Prostate gland (tissue), 2 donors: ENCODE measurements at regions not wholly inside any gene's neighbourhood (a gene's known extent, or its start where the extent isn't known, plus 50 kb on each side); places are given as distances from the start of the nearest gene placed in this dataset.

ENCODE experiments used
- DNase-seq: peaks from one replicate; pipeline ENCODE4 v3.0.0-alpha.2; 2019; ENCODE audit warnings: low spot score
- H3K27ac ChIP-seq, 2 donors: fragments of 200-600 bp; sonication (generic); 2 replicates each; pipeline ENCODE4 v1.5.1; 2017 to 2019
- H3K27me3 ChIP-seq: fragments of 200-600 bp; sonication (generic); replicated peaks from 2 replicates; pipeline ENCODE4 v1.5.1; 2019; ENCODE audit not compliant: insufficient read depth
- H3K36me3 ChIP-seq, 2 donors: fragments of 200-600 bp; sonication (generic); 1 replicate in 1 of 2; 2 replicates in 1 of 2; pipeline versions ENCODE4 v1.5.1 to v1.8.1; 2017 to 2019
- H3K4me1 ChIP-seq: fragments of 200-600 bp; sonication (generic); replicated peaks from 2 replicates; pipeline ENCODE4 v1.5.1; 2019
- H3K4me3 ChIP-seq, 2 donors: fragments of 200-600 bp; sonication (generic); 2 replicates each; pipeline ENCODE4 v1.5.1; 2017 to 2019
- H3K9me3 ChIP-seq: fragments of 200-600 bp; sonication (generic); 2 replicates; pipeline ENCODE4 v1.5.1; 2017
- POLR2A ChIP-seq: fragments of 450-650 bp; IDR thresholded peaks from one replicate; pipeline ENCODE4 v1.6.1; 2016; ENCODE audit warnings: antibody characterized with exemption, mild to moderate bottlenecking
- POLR2AphosphoS5 ChIP-seq: sonication (generic); formaldehyde crosslinking; IDR thresholded peaks from one replicate; pipeline ENCODE4 v1.6.1; 2017; ENCODE audit warnings: antibody characterized with exemption
- WGBS: methylation state at CpG from one replicate; pipeline ENCODE4 v1.1.5; 2018; 5-methylcytosine and 5-hydroxymethylcytosine counted together
- intact Hi-C: fragments of 100-400 bp; cut with DNase I; formaldehyde crosslinking; loops from one replicate; pipeline ENCODE4 v1.14.2; 2022
- TF ChIP-seq, protein P1 (sequence below), 4 experiments: fragments of 200-600 bp in 2 of 4; fragments of 450-650 bp in 2 of 4; sonication (generic) in 2 of 4; IDR thresholded peaks; 1 replicate in 3 of 4; 2 replicates in 1 of 4; pipeline ENCODE4 v1.5.1; 2016 to 2019; ENCODE audit warnings: antibody characterized with exemption in 4 of 4, mild to moderate bottlenecking in 2 of 4, moderate library complexity in 2 of 4

DNA sequence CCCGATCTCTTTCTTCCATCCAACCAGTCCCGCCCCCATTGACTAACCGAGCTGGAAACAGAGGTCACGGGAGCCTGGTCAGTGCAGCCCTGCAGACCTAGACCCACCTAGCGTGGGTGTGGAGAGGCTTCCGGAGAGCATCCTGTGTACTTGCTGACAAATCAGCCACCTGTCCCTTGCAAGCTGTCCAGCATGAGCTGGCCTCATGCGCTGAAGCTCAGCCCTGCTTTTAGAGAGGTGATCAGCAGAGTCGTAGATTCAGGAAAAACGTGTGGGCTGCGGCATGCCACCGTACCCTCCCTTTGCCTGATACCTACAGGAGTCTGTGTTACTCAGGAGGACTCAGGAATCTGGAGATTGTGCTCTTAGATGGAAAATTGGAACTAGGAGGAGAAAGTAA is 80.3 kb upstream of the UQCRFS1 start:
- no peaks in the 10 kb centered on the region for H3K4me1 ChIP-seq
- H3K36me3 ChIP-seq: no peaks in the 10 kb centered on the region
- no peak overlapping the region for H3K27ac ChIP-seq
- no peak overlapping the region for H3K4me3 ChIP-seq
- 68% methylated on average over 11 of the region's 11 CpGs for WGBS
- intact Hi-C loops: no loop called here
- TF ChIP-seq POLR2A (no peak), POLR2AphosphoS5 (no peak)
- TF ChIP-seq, protein P1, sequence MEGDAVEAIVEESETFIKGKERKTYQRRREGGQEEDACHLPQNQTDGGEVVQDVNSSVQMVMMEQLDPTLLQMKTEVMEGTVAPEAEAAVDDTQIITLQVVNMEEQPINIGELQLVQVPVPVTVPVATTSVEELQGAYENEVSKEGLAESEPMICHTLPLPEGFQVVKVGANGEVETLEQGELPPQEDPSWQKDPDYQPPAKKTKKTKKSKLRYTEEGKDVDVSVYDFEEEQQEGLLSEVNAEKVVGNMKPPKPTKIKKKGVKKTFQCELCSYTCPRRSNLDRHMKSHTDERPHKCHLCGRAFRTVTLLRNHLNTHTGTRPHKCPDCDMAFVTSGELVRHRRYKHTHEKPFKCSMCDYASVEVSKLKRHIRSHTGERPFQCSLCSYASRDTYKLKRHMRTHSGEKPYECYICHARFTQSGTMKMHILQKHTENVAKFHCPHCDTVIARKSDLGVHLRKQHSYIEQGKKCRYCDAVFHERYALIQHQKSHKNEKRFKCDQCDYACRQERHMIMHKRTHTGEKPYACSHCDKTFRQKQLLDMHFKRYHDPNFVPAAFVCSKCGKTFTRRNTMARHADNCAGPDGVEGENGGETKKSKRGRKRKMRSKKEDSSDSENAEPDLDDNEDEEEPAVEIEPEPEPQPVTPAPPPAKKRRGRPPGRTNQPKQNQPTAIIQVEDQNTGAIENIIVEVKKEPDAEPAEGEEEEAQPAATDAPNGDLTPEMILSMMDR (IDR thresholded peaks at IDR 0.05): no peak
- H3K9me3 ChIP-seq: no peaks in the 10 kb centered on the region
- DNase-seq: no peak
- H3K27me3 ChIP-seq: no peaks in the 10 kb centered on the region

- Histone ChIP-seq H3K27me3 (no peaks in the 10 kb centered on the region), H3K27ac (no peak overlapping the region), H3K9me3 (no peaks in the 10 kb centered on the region), H3K4me3 (no peak overlapping the region), H3K36me3 (no peaks in the 10 kb centered on the region), H3K4me1 (no peaks in the 10 kb centered on the region)
- 78% methylated on average over 7 of the region's 7 CpGs for WGBS
- TF ChIP-seq POLR2A (no peak), POLR2AphosphoS5 (no peak)
- TF ChIP-seq, protein P1 (IDR thresholded peaks at IDR 0.05): no peak
- intact Hi-C loops: no loop called here
- no peak for DNase-seq
Measured at GRCh38 chr19:29293736-29294342, 80.9 kb upstream of the UQCRFS1 start.

DNA sequence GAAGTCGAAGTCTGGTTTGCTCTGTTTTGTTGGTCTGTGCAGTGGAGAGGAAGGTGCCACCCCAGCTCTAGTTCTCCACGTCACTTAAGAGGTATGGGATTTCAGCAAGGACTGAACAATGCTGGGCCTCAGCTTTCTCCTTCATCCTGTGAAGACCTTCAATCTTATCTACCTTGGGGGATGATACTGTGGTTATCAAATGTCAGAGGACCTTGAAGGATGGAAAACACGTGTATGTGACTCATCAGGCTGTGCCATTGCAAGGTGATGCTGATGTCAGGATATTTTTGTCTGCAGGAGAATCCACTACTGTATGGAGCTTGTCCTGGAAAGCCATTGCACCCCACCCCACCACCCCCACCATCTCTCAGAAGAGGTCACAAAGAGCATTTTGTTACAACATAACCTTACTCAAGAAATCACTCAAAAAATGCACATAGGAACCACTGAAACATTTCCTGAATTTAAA is 81.4 kb upstream of the UQCRFS1 start:
- no peak overlapping the region for H3K4me3 ChIP-seq
- WGBS: 69% methylated on average over 3 of the region's 3 CpGs
- no peak overlapping the region for H3K27ac ChIP-seq
- H3K9me3 ChIP-seq: no peaks in the 10 kb centered on the region
- DNase-seq: no peak
- H3K36me3 ChIP-seq: no peaks in the 10 kb centered on the region
- H3K4me1 ChIP-seq: no peaks in the 10 kb centered on the region
- intact Hi-C loops: no loop called here
- H3K27me3 ChIP-seq: no peaks in the 10 kb centered on the region
- TF ChIP-seq POLR2A (no peak), POLR2AphosphoS5 (no peak)
- TF ChIP-seq, protein P1 (IDR thresholded peaks at IDR 0.05): no peak

DNA sequence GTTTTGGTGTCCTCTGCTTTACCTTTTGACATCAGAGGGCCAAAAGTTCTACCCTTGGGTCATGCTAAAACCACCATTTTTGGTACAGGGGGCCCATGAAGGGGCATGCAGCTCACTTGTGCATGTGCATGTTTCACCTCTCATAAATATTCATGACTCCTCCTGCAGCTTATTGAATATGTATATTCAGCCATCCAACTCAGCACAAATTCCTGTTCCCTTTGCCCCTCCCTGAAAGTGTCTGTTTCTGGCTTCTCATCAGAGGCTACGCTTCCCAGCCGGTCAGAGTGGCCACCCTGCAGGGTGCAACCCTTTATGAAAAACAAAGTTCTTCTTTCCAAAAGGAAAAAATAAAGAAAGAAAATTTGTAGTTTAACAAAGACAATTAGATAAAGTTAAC is 82.3 kb upstream of the UQCRFS1 start:
- no peaks in the 10 kb centered on the region for H3K9me3 ChIP-seq
- no peak overlapping the region for H3K27ac ChIP-seq
- DNase-seq: no peak
- no peak overlapping the region for H3K4me3 ChIP-seq
- WGBS: 74% methylated on average over 2 of the region's 2 CpGs
- no peak for TF ChIP-seq POLR2AphosphoS5
- TF ChIP-seq, protein P1 (IDR thresholded peaks at IDR 0.05): no peak
- no peak for TF ChIP-seq POLR2A
- H3K4me1 ChIP-seq: no peaks in the 10 kb centered on the region
- intact Hi-C loops: no loop called here
- H3K36me3 ChIP-seq: no peaks in the 10 kb centered on the region
- H3K27me3 ChIP-seq: no peaks in the 10 kb centered on the region

GRCh38 chr19:29297381-29297780 is 84.4 kb upstream of the UQCRFS1 start:
- Histone ChIP-seq H3K4me1 (no peaks in the 10 kb centered on the region), H3K4me3 (no peak overlapping the region), H3K27ac (no peak overlapping the region), H3K9me3 (no peaks in the 10 kb centered on the region), H3K36me3 (no peaks in the 10 kb centered on the region), H3K27me3 (no peaks in the 10 kb centered on the region)
- DNase-seq: no peak
- intact Hi-C loops: no loop called here
- 82% methylated on average over 6 of the region's 6 CpGs for WGBS
- TF ChIP-seq, protein P1 (IDR thresholded peaks at IDR 0.05): no peak
- TF ChIP-seq POLR2A (no peak), POLR2AphosphoS5 (no peak)
